Astrocyte (in vitro differentiated cells and primary cell): ENCODE measurements at regions not wholly inside any gene's neighbourhood (a gene's known extent, or its start where the extent isn't known, plus 50 kb on each side); places are given as distances from the start of the nearest gene placed in this dataset.

Source experiments
- DNase-seq: peaks from one replicate; pipeline ENCODE4 v3.0.0-alpha.2; 2010; ENCODE audit warnings: low read depth
- FAIRE-seq: peaks from 2 replicates; lab custom pipeline; 2011; peaks lifted over from hg19 to GRCh38; lab: Jason Lieb, UNC
- H2AFZ ChIP-seq: 2 replicates; pipeline ENCODE4 v1.6.0; 2012; ENCODE audit warnings: low read depth, low read length, inconsistent platforms
- H3K27ac ChIP-seq: 2 replicates; pipeline ENCODE4 v1.5.1; 2011; ENCODE audit warnings: low read depth, low read length, inconsistent platforms
- H3K27me3 ChIP-seq: 2 replicates; pipeline ENCODE4 v1.6.0; 2011; ENCODE audit warnings: low read length, inconsistent platforms; ENCODE audit not compliant: insufficient read depth
- H3K36me3 ChIP-seq: 2 replicates; pipeline ENCODE4 v1.5.1; 2011; ENCODE audit warnings: low read length, inconsistent platforms; ENCODE audit not compliant: insufficient read depth
- H3K4me1 ChIP-seq: 2 replicates; pipeline ENCODE4 v1.5.1; 2011; ENCODE audit warnings: low read length, inconsistent platforms; ENCODE audit not compliant: insufficient read depth
- H3K4me2 ChIP-seq: 2 replicates; pipeline ENCODE4 v1.6.0; 2012; ENCODE audit warnings: low read length, inconsistent platforms
- H3K4me3 ChIP-seq: 2 replicates; pipeline ENCODE4 v1.5.1; 2011; ENCODE audit warnings: low read depth, mild to moderate bottlenecking, low read length, inconsistent platforms; ENCODE audit not compliant: insufficient read depth
- H3K79me2 ChIP-seq: 2 replicates; pipeline ENCODE4 v1.6.0; 2012; ENCODE audit warnings: mild to moderate bottlenecking, low read length, inconsistent platforms; ENCODE audit not compliant: insufficient read depth
- H3K9ac ChIP-seq: 2 replicates; pipeline ENCODE4 v1.6.0; 2012; ENCODE audit warnings: mild to moderate bottlenecking, low read length, inconsistent platforms
- H3K9me3 ChIP-seq: 2 replicates; pipeline ENCODE4 v1.5.1; 2012; ENCODE audit warnings: low read depth, mild to moderate bottlenecking, low read length, inconsistent platforms; ENCODE audit not compliant: insufficient read depth
- H4K20me1 ChIP-seq: 2 replicates; pipeline ENCODE4 v1.6.0; 2012; ENCODE audit warnings: low read length, inconsistent platforms; ENCODE audit not compliant: insufficient read depth
- H3K27ac Mint-ChIP-seq: one replicate; pipeline ENCODE4 v1.8.0; 2021; ENCODE audit warnings: mild to moderate bottlenecking, mixed read lengths; ENCODE audit not compliant: unreplicated experiment
- H3K27me3 Mint-ChIP-seq: one replicate; pipeline ENCODE4 v1.8.0; 2021; ENCODE audit warnings: low read depth, mixed read lengths; ENCODE audit not compliant: unreplicated experiment
- H3K36me3 Mint-ChIP-seq: one replicate; pipeline ENCODE4 v1.8.0; 2021; ENCODE audit warnings: low read depth, mixed read lengths; ENCODE audit not compliant: unreplicated experiment
- H3K4me1 Mint-ChIP-seq: one replicate; pipeline ENCODE4 v1.8.0; 2021; ENCODE audit warnings: low read depth, mixed read lengths; ENCODE audit not compliant: unreplicated experiment
- H3K4me3 Mint-ChIP-seq: one replicate; pipeline ENCODE4 v1.8.0; 2021; ENCODE audit warnings: mild to moderate bottlenecking, moderate library complexity, mixed read lengths; ENCODE audit not compliant: unreplicated experiment
- H3K9me3 Mint-ChIP-seq: one replicate; pipeline ENCODE4 v1.8.0; 2021; ENCODE audit warnings: mild to moderate bottlenecking, mixed read lengths; ENCODE audit not compliant: unreplicated experiment
- EZH2 ChIP-seq: IDR thresholded peaks from 2 replicates; pipeline ENCODE4 v1.6.1; 2012; ENCODE audit warnings: mild to moderate bottlenecking, low read length, inconsistent platforms; ENCODE audit not compliant: insufficient read depth
- TF ChIP-seq, protein P1 (sequence below): IDR thresholded peaks from 2 replicates; pipeline ENCODE4 v1.5.1; 2011; ENCODE audit warnings: low read depth, mild to moderate bottlenecking, inconsistent platforms, low read length, moderate library complexity; ENCODE audit not compliant: insufficient read depth

DNA sequence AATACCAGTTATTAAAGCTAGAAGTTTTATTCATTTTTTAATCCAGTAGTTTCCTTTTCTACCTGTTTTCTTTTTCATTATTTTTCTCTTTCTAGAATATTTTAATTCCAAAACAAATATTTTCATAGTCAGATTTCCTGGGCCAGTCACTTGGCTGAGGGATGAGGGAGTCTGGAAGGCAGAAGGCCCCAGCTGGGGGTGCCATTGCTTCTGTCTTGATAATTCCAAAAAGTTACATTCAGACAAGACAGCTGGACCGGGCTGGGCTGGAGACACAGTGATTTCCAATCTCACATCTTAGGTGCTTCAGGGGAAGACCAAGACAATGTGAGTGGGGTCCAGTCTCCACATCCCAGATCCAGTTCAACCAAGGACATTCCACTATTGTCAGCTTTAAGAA lies 263.5 kb downstream of the TMA16 start:
- TF ChIP-seq, protein P1, sequence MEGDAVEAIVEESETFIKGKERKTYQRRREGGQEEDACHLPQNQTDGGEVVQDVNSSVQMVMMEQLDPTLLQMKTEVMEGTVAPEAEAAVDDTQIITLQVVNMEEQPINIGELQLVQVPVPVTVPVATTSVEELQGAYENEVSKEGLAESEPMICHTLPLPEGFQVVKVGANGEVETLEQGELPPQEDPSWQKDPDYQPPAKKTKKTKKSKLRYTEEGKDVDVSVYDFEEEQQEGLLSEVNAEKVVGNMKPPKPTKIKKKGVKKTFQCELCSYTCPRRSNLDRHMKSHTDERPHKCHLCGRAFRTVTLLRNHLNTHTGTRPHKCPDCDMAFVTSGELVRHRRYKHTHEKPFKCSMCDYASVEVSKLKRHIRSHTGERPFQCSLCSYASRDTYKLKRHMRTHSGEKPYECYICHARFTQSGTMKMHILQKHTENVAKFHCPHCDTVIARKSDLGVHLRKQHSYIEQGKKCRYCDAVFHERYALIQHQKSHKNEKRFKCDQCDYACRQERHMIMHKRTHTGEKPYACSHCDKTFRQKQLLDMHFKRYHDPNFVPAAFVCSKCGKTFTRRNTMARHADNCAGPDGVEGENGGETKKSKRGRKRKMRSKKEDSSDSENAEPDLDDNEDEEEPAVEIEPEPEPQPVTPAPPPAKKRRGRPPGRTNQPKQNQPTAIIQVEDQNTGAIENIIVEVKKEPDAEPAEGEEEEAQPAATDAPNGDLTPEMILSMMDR, result no peak
- H3K27ac ChIP-seq, result no peak overlapping the region
- H3K27me3 Mint-ChIP-seq, result no peaks in the 10 kb centered on the region
- H3K79me2 ChIP-seq, result no peaks in the 10 kb centered on the region
- no peak overlapping the region for H2AFZ ChIP-seq
- H3K4me3 ChIP-seq, result no peak overlapping the region
- no peak overlapping the region for H3K4me3 Mint-ChIP-seq
- no peaks in the 10 kb centered on the region for H3K9me3 ChIP-seq
- no peaks in the 10 kb centered on the region for H3K27me3 ChIP-seq
- DNase-seq (no peak), FAIRE-seq (no peak)
- no peaks in the 10 kb centered on the region for H3K9me3 Mint-ChIP-seq
- no peak overlapping the region for H3K27ac Mint-ChIP-seq
- no peaks in the 10 kb centered on the region for H3K36me3 ChIP-seq
- no peaks in the 10 kb centered on the region for H4K20me1 ChIP-seq
- no peaks in the 10 kb centered on the region for H3K4me1 Mint-ChIP-seq
- no peaks in the 10 kb centered on the region for H3K36me3 Mint-ChIP-seq
- no peaks in the 10 kb centered on the region for H3K4me1 ChIP-seq
- H3K9ac ChIP-seq, result no peak overlapping the region
- H3K4me2 ChIP-seq, result no peak overlapping the region

DNA sequence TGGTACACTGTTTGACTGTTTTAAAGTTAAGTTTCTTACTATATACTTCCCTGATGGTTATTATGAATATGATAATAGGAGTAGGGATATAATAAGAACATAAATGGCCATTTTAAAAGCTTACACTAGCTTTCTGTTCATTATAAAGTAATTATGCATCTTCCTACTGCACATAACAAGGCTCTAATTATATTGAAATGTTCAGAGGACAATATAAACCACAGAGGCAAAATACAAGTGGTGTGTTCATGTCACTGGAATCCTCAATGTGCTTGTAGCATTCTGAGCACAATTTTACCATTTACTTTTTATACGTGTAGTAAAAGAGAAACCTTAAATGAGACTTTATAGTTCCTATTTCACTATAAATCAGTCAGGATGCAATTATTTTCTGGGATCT lies 268.3 kb downstream of the TMA16 start:
- Histone ChIP-seq H2AFZ (no peak overlapping the region), H3K9me3 (no peaks in the 10 kb centered on the region), H3K79me2 (no peaks in the 10 kb centered on the region), H3K36me3 (no peaks in the 10 kb centered on the region), H4K20me1 (no peaks in the 10 kb centered on the region), H3K4me3 (no peak overlapping the region), H3K4me1 (no peaks in the 10 kb centered on the region), H3K27me3 (no peaks in the 10 kb centered on the region), H3K9ac (no peak overlapping the region), H3K27ac (no peak overlapping the region), H3K4me2 (no peak overlapping the region)
- Mint-ChIP-seq H3K36me3 (no peaks in the 10 kb centered on the region), H3K27ac (no peak overlapping the region), H3K27me3 (no peaks in the 10 kb centered on the region), H3K9me3 (no peaks in the 10 kb centered on the region), H3K4me1 (no peaks in the 10 kb centered on the region), H3K4me3 (no peak overlapping the region)
- TF ChIP-seq EZH2, result no peak
- TF ChIP-seq, protein P1, result no peak
- FAIRE-seq (no peak), DNase-seq (no peak)

DNA sequence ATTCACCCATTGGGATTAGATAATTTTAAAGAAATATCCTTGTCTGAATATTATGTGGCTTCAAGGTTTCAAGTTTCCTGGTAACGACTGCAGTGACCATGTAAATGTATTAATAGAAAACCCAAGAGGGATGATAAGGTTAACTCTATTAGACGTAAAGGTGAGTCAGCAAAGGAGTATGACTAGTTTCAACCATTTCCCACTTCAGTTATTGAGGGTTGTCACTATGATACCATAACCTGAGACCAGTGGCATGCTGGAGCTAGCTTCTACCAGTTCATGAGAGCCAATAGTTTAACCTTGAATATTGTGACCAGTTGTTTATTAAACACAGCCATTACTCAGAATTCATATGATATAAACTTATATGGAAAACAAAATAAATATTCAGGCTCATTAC lies 270.1 kb downstream of the TMA16 start:
- Histone ChIP-seq H3K27ac (no peak overlapping the region), H3K79me2 (no peaks in the 10 kb centered on the region), H3K9ac (no peak overlapping the region), H3K4me1 (no peaks in the 10 kb centered on the region), H3K4me3 (no peak overlapping the region), H2AFZ (no peak overlapping the region), H3K27me3 (no peaks in the 10 kb centered on the region), H3K4me2 (no peak overlapping the region), H4K20me1 (no peaks in the 10 kb centered on the region), H3K36me3 (no peaks in the 10 kb centered on the region), H3K9me3 (no peaks in the 10 kb centered on the region)
- FAIRE-seq (no peak), DNase-seq (peak; percentile 24)
- Mint-ChIP-seq H3K9me3 (no peaks in the 10 kb centered on the region), H3K27me3 (no peaks in the 10 kb centered on the region), H3K27ac (no peak overlapping the region), H3K36me3 (no peaks in the 10 kb centered on the region), H3K4me3 (no peak overlapping the region), H3K4me1 (no peaks in the 10 kb centered on the region)
- TF ChIP-seq, protein P1, result no peak
- TF ChIP-seq EZH2, result no peak
